Testis (tissue), 2 donors: ENCODE measurements at regions not wholly inside any gene's neighbourhood (a gene's known extent, or its start where the extent isn't known, plus 50 kb on each side); places are given as distances from the start of the nearest gene placed in this dataset.

Experiments used
- CTCF ChIP-seq, 3 experiments: fragments of 450-650 bp in 2 of 3; fragments of 200-600 bp in 1 of 3; sonication (generic) in 1 of 3; IDR thresholded peaks; one replicate each; pipeline ENCODE4 v1.5.1; 2016 to 2019; ENCODE audit warnings: antibody characterized with exemption in 3 of 3, mild to moderate bottlenecking in 2 of 3, moderate library complexity in 1 of 3
- POLR2A ChIP-seq: fragments of 450-650 bp; IDR thresholded peaks from one replicate; pipeline ENCODE4 v1.6.1; 2017; ENCODE audit warnings: antibody characterized with exemption, mild to moderate bottlenecking, moderate library complexity

GRCh38 chr4:159002950-159003349 is 99.9 kb upstream of the RAPGEF2 start:
- TF ChIP-seq CTCF (IDR thresholded peaks at IDR 0.05), result no peak
- no peak for TF ChIP-seq POLR2A
